Chondrocyte (in vitro differentiated cells): ENCODE measurements at regions not wholly inside any gene's neighbourhood (a gene's known extent, or its start where the extent isn't known, plus 50 kb on each side); places are given as distances from the start of the nearest gene placed in this dataset.

ENCODE experiments used
- DNase-seq: peaks from one replicate; pipeline ENCODE4 v3.0.0; 2021; ENCODE audit warnings: mixed read lengths, low spot score
- H3K27ac Mint-ChIP-seq: one replicate; pipeline ENCODE4 v1.8.0; 2021; ENCODE audit warnings: mild to moderate bottlenecking, moderate library complexity, mixed read lengths; ENCODE audit not compliant: unreplicated experiment
- H3K27me3 Mint-ChIP-seq: 2 replicates; pipeline ENCODE4 v1.8.0; 2021; ENCODE audit warnings: low read depth, mixed read lengths
- H3K36me3 Mint-ChIP-seq: 2 replicates; pipeline ENCODE4 v1.8.0; 2021; ENCODE audit warnings: low read depth, mixed read lengths
- H3K4me1 Mint-ChIP-seq: 2 replicates; pipeline ENCODE4 v1.8.0; 2021; ENCODE audit warnings: low read depth, mild to moderate bottlenecking, mixed read lengths
- H3K4me3 Mint-ChIP-seq: one replicate; pipeline ENCODE4 v1.8.0; 2021; ENCODE audit warnings: mild to moderate bottlenecking, moderate library complexity, mixed read lengths; ENCODE audit not compliant: unreplicated experiment
- H3K9me3 Mint-ChIP-seq: 2 replicates; pipeline ENCODE4 v1.8.0; 2021; ENCODE audit warnings: low read depth, mixed read lengths
- CTCF ChIP-seq: fragments of 200-600 bp; sonication (generic); IDR thresholded peaks from 2 replicates; pipeline ENCODE4 v1.5.0; 2021; ENCODE audit warnings: antibody characterized with exemption, mild to moderate bottlenecking, moderate library complexity

- Mint-ChIP-seq H3K4me1 (no peaks in the 10 kb centered on the region), H3K36me3 (peaks cover 3% of the 10 kb centered on the region), H3K27ac (no peak overlapping the region), H3K9me3 (no peaks in the 10 kb centered on the region), H3K27me3 (no peaks in the 10 kb centered on the region), H3K4me3 (no peak overlapping the region)
- no peak for TF ChIP-seq CTCF
- no peak for DNase-seq
Observed at GRCh38 chr6:15044146-15044882, 201.6 kb upstream of the JARID2 start.

GRCh38 chr6:15044948-15045347 lies 200.9 kb upstream of the JARID2 start:
- H3K27ac Mint-ChIP-seq, result no peak overlapping the region
- DNase-seq, result no peak
- H3K4me1 Mint-ChIP-seq, result no peaks in the 10 kb centered on the region
- no peaks in the 10 kb centered on the region for H3K9me3 Mint-ChIP-seq
- TF ChIP-seq CTCF, result no peak
- peaks cover 3% of the 10 kb centered on the region for H3K36me3 Mint-ChIP-seq
- H3K4me3 Mint-ChIP-seq, result no peak overlapping the region
- H3K27me3 Mint-ChIP-seq, result no peaks in the 10 kb centered on the region

GRCh38 chr6:15046751-15047150 lies 199.1 kb upstream of the JARID2 start:
- Mint-ChIP-seq H3K27me3 (no peaks in the 10 kb centered on the region), H3K9me3 (no peaks in the 10 kb centered on the region), H3K4me3 (no peak overlapping the region), H3K27ac (no peak overlapping the region), H3K36me3 (peaks cover 3% of the 10 kb centered on the region), H3K4me1 (no peaks in the 10 kb centered on the region)
- no peak for DNase-seq
- no peak for TF ChIP-seq CTCF

- TF ChIP-seq CTCF, result no peak
- no peaks in the 10 kb centered on the region for H3K27me3 Mint-ChIP-seq
- H3K4me1 Mint-ChIP-seq, result no peaks in the 10 kb centered on the region
- peaks cover 3% of the 10 kb centered on the region for H3K36me3 Mint-ChIP-seq
- H3K4me3 Mint-ChIP-seq, result no peak overlapping the region
- no peak overlapping the region for H3K27ac Mint-ChIP-seq
- DNase-seq, result no peak
- H3K9me3 Mint-ChIP-seq, result no peaks in the 10 kb centered on the region
Observed at GRCh38 chr6:15048367-15048766, 197.5 kb upstream of the JARID2 start.

- no peak overlapping the region for H3K27ac Mint-ChIP-seq
- TF ChIP-seq CTCF, result peak; percentile 10
- H3K36me3 Mint-ChIP-seq, result no peaks in the 10 kb centered on the region
- no peaks in the 10 kb centered on the region for H3K4me1 Mint-ChIP-seq
- DNase-seq, result no peak
- no peaks in the 10 kb centered on the region for H3K9me3 Mint-ChIP-seq
- H3K27me3 Mint-ChIP-seq, result no peaks in the 10 kb centered on the region
- H3K4me3 Mint-ChIP-seq, result no peak overlapping the region
Observed at GRCh38 chr6:15058200-15059061, 187.4 kb upstream of the JARID2 start.
